SH-SY5Y (cell line): ENCODE measurements at regions not wholly inside any gene's neighbourhood (a gene's known extent, or its start where the extent isn't known, plus 50 kb on each side); places are given as distances from the start of the nearest gene placed in this dataset.

Experiments
- GATA2 ChIP-seq: IDR thresholded peaks from 2 replicates; pipeline ENCODE4 v1.6.1; 2011; ENCODE audit warnings: mild to moderate bottlenecking, low read depth, low read length
- GATA3 ChIP-seq: IDR thresholded peaks from 2 replicates; pipeline ENCODE4 v1.6.1; 2011; ENCODE audit warnings: low read depth, mild to moderate bottlenecking, low read length, moderate library complexity

- no peak for TF ChIP-seq GATA2
- no peak for TF ChIP-seq GATA3
Measured at GRCh38 chr20:51275826-51276225, 252.9 kb upstream of the KCNG1 start.
